GM18870 (cell line): ENCODE measurements at regions not wholly inside any gene's neighbourhood (a gene's known extent, or its start where the extent isn't known, plus 50 kb on each side); places are given as distances from the start of the nearest gene placed in this dataset.
"Not testable (repeated sequence)": the region's sequence is repeated elsewhere in the genome, so short reads cannot be mapped to it uniquely, and the experiment has no call there.

Experiments
- ATAC-seq: cut with Tn5 transposase; IDR thresholded peaks from one replicate; pipeline ENCODE4 v1.9.1; 2021; ENCODE audit warnings: moderate library complexity; ENCODE audit not compliant: unreplicated experiment

DNA sequence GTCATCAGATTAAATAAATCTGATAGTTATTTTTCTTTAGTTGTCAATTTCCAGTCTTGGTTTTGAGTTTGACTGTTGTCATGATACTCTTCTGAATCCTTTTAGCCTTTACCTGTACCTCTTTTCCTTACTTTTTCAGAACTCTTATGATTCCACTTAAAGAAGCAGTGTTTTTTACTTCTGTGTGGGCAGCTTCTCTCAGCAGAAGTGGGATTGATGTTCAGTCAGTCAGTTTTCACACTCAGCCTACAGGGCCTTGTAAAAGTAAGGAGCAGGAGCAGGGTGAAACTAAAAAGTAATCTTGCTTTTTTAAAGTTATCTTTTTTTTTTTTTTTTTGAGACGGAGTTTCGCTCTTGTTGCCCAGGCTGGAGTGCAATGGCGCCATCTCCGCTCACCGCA lies 75.1 kb downstream of the HAUS1 start:
- ATAC-seq, result no peak

DNA sequence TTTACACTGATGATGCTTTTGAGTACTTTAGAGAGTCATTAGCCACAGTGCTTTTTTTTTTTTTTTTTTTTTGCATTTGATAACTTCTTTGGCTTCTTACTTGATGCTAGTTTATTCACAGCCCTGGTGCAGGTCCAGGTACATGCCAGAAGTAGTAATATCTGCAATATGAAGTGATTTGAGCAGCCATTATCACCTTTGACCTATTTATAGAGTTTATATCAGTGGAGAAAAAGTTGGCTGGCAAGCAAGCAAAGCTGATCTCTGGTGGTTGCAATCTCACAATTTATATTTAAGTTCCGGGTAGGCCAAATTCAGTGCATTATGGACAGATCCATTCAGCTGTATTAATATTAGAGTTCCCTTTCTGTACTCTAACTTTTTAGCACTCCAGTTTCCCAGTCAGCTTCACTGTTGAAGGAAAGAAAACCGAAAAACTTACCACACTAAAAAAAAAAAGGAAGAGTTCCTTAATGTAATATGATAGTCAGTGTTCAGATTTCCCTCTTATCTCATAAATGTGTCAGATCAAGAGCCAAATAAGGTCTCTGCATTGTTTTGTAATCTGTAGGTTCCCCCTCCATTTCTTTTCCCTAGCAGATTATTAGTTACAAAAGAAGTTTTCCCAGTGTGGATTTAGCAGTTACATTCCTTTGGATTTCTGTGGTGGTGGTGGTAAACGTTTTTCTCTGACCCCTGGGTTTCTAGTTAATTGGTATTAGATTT lies 78.6 kb downstream of the HAUS1 start:
- no peak for ATAC-seq

- ATAC-seq, result not testable (repeated sequence)
Measured at GRCh38 chr18:46184296-46184695, 80.1 kb downstream of the HAUS1 start.

DNA sequence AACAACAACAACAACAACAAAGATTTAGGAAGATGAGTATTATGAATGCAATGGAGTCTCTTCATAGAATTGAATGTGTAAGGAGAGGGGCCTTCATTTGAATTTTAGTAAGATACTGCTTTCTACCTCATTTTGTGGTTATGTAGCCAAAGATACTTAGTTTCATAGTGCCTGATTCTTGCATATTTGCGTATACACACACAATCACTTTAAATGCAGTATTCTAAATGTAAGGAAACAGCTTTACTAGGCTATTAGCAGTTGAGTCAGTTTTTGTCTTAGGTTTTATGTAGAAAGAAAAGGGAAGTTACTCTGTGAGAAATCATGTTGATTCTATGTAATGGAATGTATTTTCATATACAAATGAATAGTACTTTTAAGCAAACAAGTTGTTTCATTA lies 80.5 kb downstream of the HAUS1 start:
- ATAC-seq, result no peak

- no peak for ATAC-seq
Measured at GRCh38 chr18:46190667-46191066, 86.5 kb downstream of the HAUS1 start.

DNA sequence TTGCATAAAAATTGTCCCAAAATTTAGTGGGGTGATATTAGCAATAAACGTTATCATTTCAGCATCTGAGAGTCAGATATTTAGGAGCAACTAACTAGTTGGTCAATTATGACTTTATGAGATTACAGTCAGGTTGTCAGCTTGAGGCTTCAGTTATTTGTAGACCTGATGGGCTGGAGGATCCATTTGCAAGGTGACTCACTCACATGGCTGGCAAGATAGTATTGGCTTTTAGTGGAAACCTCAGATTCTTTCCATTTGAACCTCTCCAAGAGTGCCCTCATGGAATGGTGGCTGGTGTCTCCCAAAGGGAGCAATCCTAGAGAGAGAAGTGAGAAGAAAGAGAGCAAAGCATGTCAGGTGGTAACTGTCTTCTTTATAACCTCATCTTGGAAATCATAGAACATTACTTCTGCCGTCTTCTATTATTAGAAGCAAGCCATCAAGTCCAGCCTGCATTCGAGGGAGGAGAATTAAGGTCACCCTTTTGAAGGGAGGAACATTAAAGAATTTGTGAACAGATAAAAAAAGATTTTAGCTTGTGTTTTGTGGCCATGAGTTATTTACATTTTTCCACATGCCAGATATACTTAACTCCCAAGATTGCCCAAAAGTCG lies 92.5 kb downstream of the HAUS1 start:
- ATAC-seq, result no peak

DNA sequence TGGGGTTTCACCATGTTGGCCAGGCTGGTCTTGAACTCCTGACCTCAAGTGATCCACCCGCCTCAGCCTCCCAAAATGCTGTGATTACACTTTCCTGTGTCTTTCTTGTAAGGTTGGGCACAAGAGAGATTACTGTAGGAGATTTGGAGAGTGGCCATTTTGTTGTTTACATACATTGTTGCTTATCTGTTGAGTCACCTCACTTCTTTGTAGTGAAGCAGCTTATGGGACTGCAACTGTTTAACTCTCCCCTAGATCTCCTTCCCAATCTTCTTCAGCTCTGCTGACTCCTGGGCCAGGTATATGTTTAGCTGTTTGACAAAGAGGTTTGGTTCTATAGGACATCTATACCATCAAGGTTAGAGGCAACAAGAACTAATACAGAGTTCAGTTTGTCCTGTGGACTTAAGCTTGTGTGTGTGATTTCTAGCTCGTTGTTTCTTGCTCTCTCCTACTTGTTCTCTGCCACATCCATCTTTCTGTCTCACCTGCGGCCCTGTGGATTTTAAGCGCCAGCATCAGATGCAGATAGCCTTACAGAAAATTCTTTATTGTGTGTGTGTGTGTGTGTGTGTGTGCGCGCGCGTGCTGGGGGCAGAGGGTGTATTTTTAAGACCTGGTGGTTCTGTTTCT lies 95.4 kb downstream of the HAUS1 start:
- no peak for ATAC-seq

DNA sequence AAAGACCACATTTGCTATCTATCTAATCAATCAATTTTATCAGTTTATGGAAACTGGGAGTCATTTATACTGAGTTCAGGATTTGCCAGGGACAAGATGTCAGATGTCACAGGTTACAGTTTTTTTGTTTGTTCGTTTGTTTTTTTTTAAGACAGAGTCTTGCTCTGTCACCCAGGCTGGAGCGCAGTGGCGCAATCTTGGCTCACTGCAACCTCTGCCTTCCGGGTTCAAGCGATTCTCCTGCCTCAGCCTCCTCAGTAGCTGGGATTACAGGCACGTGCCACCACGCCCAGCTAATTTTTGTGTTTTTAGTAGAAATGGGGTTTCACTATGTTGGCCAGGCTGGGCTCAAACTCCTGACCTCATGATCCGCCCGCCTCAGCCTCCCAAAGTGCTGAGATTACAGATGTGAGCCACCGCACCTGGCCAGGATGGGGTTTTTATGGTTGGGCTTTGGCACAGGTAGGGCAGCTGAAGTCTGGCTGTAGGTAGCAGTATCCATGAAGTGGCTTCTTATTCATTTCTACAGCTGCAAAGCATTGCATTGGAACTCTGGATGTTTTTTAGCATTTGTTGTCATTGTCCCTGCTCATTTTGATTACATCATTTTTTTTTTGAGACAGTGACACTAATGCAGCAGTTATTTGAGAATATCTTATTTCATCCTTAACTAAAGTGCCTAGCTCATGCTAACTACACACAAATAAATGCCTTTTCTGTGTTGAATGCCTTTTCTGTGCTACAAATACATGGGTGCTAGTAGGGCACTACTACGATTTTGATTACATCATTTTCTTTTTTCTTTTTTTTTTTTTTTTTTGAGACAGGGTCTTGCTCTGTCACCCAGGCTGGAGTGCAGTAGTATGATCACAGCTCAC lies 96.2 kb downstream of the HAUS1 start:
- ATAC-seq, result not testable (repeated sequence)

GRCh38 chr18:46204143-46204542 lies 100.0 kb downstream of the HAUS1 start:
- no peak for ATAC-seq

DNA sequence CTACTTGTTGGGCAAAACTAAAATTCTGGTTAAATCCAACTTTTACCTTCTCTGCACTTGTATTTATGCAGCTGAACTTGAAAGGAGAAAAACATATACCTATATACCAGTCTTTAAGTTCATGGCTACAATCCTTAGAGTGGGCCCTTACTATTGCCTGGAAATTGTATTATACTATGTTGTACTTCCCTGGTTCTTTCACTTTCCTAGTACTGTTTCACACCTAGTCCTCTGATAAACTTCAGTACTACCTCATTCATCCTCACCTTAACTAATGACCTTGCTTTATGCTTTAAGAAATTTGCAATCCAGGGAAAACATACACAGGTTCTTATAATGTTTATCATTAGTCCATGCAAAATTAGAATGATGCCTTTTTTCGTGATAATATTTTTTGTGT lies 103.8 kb downstream of the HAUS1 start:
- ATAC-seq, result no peak

DNA sequence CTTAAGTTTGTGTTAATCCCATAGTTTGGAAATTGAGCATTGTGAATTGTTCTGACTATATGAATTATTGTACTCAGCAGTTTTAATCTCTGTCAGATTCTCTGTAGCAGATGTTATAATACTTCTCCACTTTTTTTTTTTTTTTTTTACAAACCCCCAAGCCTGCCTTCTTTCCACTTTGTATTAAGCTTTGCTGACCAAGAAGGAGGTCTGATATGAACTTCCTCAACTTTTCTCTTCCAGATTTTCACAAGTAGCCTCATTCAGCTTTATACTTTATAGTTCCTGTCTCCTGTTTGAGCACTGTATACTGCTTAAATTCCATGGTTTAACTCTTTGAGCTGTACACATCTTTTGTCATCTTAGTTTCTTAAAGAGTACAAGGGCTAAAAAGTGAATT lies 105.0 kb downstream of the HAUS1 start:
- no peak for ATAC-seq

DNA sequence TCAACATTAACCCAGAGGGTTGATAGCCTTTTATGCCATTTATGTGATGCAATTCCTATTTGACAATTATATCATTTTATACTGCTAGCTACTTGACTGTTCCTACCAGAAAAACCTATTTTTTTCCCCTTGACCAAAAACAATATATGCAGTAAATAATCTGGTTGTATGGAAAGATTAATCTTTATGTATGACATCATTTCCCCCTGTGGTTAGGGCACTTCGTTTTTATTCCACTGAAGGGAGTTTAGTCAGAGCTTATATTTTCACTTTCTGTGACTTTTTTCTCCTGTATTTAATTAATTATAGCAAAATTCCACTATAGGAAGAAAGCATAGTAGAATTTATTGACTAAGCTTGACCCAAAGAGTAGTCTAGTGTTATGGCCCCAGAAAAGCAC lies 107.6 kb downstream of the HAUS1 start:
- no peak for ATAC-seq

GRCh38 chr18:46212398-46212797 lies 108.2 kb downstream of the HAUS1 start:
- no peak for ATAC-seq

GRCh38 chr18:46213295-46213694 lies 109.1 kb downstream of the HAUS1 start:
- ATAC-seq, result no peak

DNA sequence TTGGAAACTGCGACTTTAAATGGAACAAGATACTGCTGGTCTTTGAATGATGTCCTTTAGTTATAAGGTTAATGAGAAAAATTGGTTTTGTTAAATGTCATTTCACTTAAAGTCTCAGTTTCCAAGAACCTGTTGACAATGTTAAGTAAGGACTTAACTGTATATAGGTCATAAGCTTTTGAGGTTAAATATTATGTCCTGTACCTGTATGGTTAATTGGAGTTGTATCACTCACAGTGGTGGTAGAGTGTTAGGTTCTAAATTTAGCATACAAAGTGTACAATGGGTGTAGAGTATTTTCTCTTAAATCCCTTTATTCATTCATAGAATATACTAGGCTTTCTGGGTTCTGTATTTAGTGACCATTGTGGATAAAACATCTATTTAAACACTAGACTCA lies 110.2 kb downstream of the HAUS1 start:
- ATAC-seq, result no peak

GRCh38 chr18:46215902-46216723 lies 111.9 kb downstream of the HAUS1 start:
- no peak for ATAC-seq

DNA sequence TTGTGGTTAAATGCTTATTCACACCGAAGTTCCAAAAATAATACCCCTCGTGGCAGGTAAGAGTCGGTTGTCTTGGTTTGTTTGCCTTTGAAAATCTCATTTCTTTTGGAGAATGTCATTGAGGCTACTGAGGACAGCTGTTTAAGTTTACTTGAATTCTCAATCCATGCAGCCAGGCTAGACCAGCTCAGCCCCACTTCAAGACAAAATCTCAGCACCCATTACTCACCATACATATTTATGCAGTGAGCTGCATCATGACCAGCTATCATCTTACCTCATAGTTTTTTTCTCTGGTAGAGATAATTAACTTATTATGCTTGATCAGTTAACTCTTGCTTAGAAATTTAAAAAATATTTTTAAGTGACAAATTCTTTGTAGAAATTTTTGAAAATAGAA lies 115.9 kb downstream of the HAUS1 start:
- no peak for ATAC-seq

- no peak for ATAC-seq
Measured at GRCh38 chr18:46222093-46222492, 117.9 kb downstream of the HAUS1 start.

DNA sequence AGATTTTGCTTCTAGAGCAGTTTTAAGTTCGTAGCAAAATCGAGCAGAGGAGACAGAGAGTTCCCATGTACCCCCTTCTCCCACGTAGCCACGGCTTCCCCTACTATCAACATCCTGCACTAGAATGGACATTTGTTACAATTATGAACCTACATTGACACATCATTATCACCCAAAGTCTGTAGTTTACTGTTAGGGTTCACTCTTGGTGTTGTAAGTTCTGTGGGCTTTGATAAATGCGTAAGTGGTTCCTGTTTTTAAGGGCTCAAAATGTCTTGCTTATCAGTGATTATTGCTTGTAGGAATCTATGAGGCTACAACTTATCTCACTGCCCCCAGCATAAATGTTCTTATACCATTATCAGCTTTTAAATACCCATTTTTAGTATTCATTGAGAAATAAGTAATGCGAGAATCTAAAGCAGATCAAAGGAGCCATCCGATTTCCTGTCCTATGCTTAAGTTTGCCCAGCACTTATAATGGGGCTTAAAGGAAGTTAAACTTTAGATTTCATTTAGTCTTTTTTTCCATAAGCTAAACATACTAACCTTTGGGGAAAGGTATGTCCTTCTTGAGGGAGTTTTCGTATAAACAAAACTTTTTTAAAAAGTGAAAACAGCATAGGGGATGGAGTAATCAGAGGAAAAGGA lies 118.7 kb downstream of the HAUS1 start:
- ATAC-seq, result no peak

DNA sequence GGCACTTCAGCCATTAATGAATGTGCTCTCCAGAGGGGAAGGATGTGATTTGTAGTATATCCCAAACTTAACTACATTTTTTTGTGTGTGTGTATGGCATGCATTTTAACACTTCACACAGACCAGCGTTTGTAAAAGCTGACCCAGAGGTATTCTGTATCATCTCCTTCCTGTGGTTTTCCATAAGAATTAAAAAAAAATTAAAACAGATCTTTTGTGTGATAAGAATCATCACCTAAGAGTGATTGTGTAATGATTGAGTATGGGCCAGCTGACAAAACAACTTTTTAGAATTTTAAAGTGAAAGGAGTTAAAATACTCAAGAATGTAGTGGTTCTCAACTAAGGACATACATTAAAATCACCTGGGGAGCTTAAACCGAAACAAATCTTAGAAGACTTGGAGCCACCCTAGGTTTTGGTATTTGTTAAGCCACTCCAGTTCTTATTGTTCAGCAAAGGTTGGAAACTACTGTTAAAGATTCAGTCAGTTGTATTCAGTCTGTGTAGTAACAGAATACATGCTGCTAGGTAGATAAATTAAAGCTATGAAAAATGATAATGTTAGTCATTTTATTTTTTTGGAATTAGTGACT lies 120.1 kb downstream of the HAUS1 start:
- no peak for ATAC-seq
